Dermis microvascular lymphatic vessel endothelial cell (primary cell): ENCODE measurements at regions not wholly inside any gene's neighbourhood (a gene's known extent, or its start where the extent isn't known, plus 50 kb on each side); places are given as distances from the start of the nearest gene placed in this dataset.

Source experiments
- DNase-seq, 2 donors: peaks; one replicate each; pipeline versions ENCODE4 v3.0.0 to v3.0.0-alpha.2; 2010; ENCODE audit warnings: low read depth in 2 of 2

- DNase-seq = no peak
Observed at GRCh38 chr11:127448101-127448500, 447.5 kb upstream of the KIRREL3 start.

GRCh38 chr11:127445476-127445875, 444.9 kb upstream of the KIRREL3 start:
- no peak for DNase-seq

GRCh38 chr11:127443297-127443696, 442.7 kb upstream of the KIRREL3 start:
- DNase-seq = no peak

- DNase-seq = no peak
Observed at GRCh38 chr11:127440616-127441015, 440.0 kb upstream of the KIRREL3 start.

GRCh38 chr11:127425281-127425680, 424.7 kb upstream of the KIRREL3 start:
- no peak for DNase-seq

GRCh38 chr11:127424661-127425060, 424.1 kb upstream of the KIRREL3 start:
- no peak for DNase-seq

GRCh38 chr11:127420139-127420538, 419.6 kb upstream of the KIRREL3 start:
- DNase-seq = no peak

- DNase-seq = no peak
Observed at GRCh38 chr11:127412722-127413380, 412.3 kb upstream of the KIRREL3 start.

GRCh38 chr11:127412234-127412633, 411.7 kb upstream of the KIRREL3 start:
- no peak for DNase-seq

GRCh38 chr11:127411283-127411682, 410.7 kb upstream of the KIRREL3 start:
- no peak for DNase-seq

GRCh38 chr11:127395034-127395433, 394.5 kb upstream of the KIRREL3 start:
- DNase-seq = no peak

GRCh38 chr11:127393460-127393997, 393.0 kb upstream of the KIRREL3 start:
- no peak for DNase-seq

GRCh38 chr11:127392575-127392974, 392.0 kb upstream of the KIRREL3 start:
- DNase-seq = no peak

GRCh38 chr11:127390465-127390864, 389.9 kb upstream of the KIRREL3 start:
- no peak for DNase-seq

GRCh38 chr11:127385071-127385470, 384.5 kb upstream of the KIRREL3 start:
- DNase-seq = no peak

- no peak for DNase-seq
Observed at GRCh38 chr11:127383026-127383425, 382.5 kb upstream of the KIRREL3 start.

GRCh38 chr11:127381247-127381646, 380.7 kb upstream of the KIRREL3 start:
- no peak for DNase-seq

GRCh38 chr11:127379686-127380085, 379.1 kb upstream of the KIRREL3 start:
- DNase-seq = no peak

- DNase-seq = no peak
Observed at GRCh38 chr11:127376301-127376700, 375.7 kb upstream of the KIRREL3 start.

GRCh38 chr11:127369356-127369755, 368.8 kb upstream of the KIRREL3 start:
- no peak for DNase-seq

GRCh38 chr11:127362754-127363308, 362.3 kb upstream of the KIRREL3 start:
- DNase-seq = no peak

- DNase-seq = no peak
Observed at GRCh38 chr11:127358160-127358559, 357.6 kb upstream of the KIRREL3 start.

- DNase-seq = no peak
Observed at GRCh38 chr11:127350476-127350875, 349.9 kb upstream of the KIRREL3 start.
